ENCODE measurements at regions not wholly inside any gene's neighbourhood (a gene's known extent, or its start where the extent isn't known, plus 50 kb on each side); places are given as distances from the start of the nearest gene placed in this dataset.

DNA sequence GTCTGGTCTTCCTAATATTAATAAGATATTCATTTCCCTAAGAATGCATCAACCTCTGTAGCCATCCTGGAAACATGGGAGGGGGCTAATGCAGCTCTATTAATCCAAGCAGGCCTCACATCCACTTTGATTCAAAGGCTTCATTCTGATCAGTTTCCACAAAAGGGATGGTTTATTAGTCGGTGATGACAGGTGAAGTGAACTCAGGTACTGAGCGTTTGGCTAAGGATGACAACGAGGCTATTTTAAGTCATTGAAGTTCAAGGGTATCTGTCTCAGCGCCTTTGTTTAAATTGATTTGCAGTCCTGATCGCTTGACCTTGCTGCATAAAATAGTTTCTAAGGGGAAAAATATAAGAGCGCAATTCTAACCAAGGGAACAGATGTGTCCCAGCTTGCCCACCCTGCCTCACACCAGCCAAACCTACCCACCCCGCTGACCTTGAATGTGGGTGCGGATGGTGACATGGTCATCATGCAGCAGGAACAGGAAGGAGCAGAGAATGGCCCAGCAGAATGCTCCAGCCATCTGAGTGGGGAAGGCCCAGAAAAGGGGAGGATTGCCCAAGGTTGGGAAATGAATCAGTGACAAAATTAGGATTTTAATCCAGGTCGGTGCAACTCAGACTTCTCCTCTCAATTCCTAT, 70.5 kb upstream of the ZNF618 start:
- Histone ChIP-seq H3K27ac (ENCODE audit: low read length) (no peak overlapping the region), H3K4me1 (ENCODE audit: control insufficient read depth, insufficient read depth, low read length) (peaks cover 8% of the 10 kb centered on the region), H3K4me3 (ENCODE audit: low read length in 2 of 2) (no peak overlapping the region), H3K9ac (ENCODE audit: low read length in 2 of 2) (no peak overlapping the region), H3K9me3 (ENCODE audit: control insufficient read depth in 2 of 2, low read length in 2 of 2) (no peaks in the 10 kb centered on the region), H3K36me3 (ENCODE audit: control insufficient read depth in 2 of 2, insufficient read depth in 2 of 2, low read length in 2 of 2) (no peaks in the 10 kb centered on the region), H3K27me3 (ENCODE audit: control insufficient read depth in 1 of 2, insufficient read depth in 2 of 2, low read length in 2 of 2) (peaks cover 0 to 3% of the 10 kb centered on the region in 2 donors)

DNA sequence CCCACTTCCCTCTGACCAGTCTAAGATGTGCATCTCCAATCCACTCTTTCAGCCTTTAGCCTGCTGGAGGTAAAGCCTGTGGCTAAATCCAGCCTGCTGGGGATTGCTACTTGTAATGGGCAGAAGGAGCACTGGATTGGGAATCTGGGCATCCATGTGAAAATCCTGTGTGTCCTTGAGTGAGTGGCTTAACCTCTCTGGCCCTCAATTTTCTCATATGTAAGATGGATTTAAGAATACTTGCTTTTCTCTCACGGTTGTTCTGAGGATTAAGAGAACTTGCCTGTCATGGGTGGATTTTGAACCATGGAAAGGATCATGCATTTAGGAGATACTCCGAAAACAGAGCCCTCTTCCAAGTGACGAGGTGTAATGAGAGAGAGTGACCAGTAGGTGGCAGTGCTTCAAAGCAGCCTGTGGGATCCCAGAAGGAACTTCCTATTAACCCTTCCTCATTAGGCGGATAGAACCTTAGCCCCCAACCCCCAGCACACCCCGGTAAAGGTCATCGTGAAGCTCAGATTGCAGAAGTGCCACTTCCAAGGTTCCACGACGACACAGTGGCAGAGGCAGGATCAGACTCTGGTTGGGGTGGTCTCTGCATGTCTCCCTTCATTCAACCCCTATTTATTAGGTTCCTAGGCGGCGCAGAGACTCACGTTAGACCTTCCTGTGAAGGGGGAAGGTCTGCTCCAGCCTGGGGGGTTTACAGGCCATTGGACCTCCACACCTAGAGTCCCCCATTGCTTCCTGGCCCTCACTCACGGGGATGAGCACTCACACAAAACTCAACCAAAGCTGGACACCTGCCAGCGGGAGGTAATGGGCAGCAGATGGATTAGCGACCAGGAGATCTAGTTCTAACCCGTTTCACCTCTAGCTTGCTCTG, 68.7 kb upstream of the ZNF618 start:
- Histone ChIP-seq H3K4me3 (ENCODE audit: low read length in 2 of 2) (peak overlapping the region; percentile 18 to 63), H3K9ac (ENCODE audit: low read length in 2 of 2) (peak overlapping the region in 1 of 2 donors; percentile 13), H3K36me3 (ENCODE audit: control insufficient read depth in 2 of 2, insufficient read depth in 2 of 2, low read length in 2 of 2) (no peaks in the 10 kb centered on the region), H3K4me1 (ENCODE audit: control insufficient read depth, insufficient read depth, low read length) (peaks cover 8% of the 10 kb centered on the region), H3K27ac (ENCODE audit: low read length) (no peak overlapping the region), H3K9me3 (ENCODE audit: control insufficient read depth in 2 of 2, low read length in 2 of 2) (no peaks in the 10 kb centered on the region), H3K27me3 (ENCODE audit: control insufficient read depth in 1 of 2, insufficient read depth in 2 of 2, low read length in 2 of 2) (peaks cover 3% of the 10 kb centered on the region in 2 donors)

DNA sequence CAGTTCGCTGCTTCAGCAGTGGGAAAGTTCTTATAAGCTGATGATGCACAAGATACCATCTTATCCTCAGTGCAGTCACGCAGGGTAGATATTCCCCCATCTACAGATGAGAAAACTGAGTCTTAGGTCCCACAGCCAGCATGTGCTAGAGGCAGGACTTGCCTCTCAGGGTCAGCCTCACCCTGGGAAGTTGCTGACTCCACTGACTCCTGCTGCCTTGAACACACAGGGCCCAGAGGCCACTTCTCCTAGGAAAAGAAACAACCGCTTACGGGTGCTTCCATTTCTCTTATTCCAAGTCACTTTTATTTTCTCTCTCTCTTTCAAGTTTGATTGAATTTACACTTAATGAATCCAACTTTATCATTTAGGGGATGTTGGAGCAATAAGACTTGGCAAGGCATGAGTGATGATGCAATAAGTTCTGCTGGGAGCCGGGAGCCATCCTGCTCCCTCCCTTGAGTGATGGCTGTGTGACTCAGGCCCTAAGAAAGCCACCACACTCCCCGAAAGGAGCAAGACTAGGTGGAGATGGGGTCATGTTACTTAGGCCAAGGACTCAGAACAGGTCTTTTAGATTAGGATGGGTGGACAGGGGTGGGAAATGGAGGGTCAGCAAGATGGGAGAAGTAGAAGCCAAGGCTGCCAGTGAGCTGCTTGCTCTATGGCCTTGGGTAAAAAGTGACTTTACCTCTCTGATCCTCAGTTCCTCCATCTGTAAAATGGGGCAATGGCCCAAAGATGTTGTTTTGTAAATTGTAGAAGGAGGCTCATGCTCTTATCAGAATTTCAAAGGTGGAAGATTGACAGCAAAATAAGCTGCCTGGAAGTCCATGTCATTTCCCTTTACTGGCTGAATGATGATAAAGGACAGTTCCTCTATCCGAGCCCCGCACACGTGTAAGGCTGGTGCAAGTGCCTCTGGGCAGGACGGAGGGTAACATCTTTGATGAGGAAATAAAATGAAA, 67.4 kb upstream of the ZNF618 start:
- Histone ChIP-seq H3K27me3 (ENCODE audit: control insufficient read depth in 1 of 2, insufficient read depth in 2 of 2, low read length in 2 of 2) (peaks cover 3 to 4% of the 10 kb centered on the region in 2 donors), H3K9me3 (ENCODE audit: control insufficient read depth in 2 of 2, low read length in 2 of 2) (no peaks in the 10 kb centered on the region)

DNA sequence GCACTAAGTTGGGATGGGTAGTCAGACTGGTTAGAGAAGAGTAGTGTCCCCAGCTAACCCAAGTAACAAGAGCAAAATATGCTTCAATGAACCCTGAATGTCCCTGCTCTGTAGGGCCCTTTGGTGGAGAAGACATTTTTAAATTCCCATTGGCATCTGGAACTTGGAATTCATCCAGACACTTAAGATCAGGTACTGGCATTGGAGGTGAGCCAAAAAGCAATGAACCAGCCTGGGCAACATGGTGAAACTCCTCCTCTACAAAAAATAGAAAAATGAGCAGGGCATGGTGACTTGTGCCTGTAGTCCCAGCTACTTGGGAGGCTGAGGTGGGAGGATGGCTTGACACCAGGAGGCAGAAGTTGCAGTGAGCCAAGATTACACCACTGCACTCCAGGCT, 58.9 kb upstream of the ZNF618 start:
- Histone ChIP-seq H3K27ac (ENCODE audit: low read length) (no peak overlapping the region), H3K9me3 (ENCODE audit: control insufficient read depth in 2 of 2, low read length in 2 of 2) (no peaks in the 10 kb centered on the region), H3K4me1 (ENCODE audit: control insufficient read depth, insufficient read depth, low read length) (no peaks in the 10 kb centered on the region), H3K27me3 (ENCODE audit: control insufficient read depth in 1 of 2, insufficient read depth in 2 of 2, low read length in 2 of 2) (peaks cover 0 to 3% of the 10 kb centered on the region in 2 donors), H3K4me3 (ENCODE audit: low read length in 2 of 2) (no peak overlapping the region), H3K9ac (ENCODE audit: low read length in 2 of 2) (no peak overlapping the region), H3K36me3 (ENCODE audit: control insufficient read depth in 2 of 2, insufficient read depth in 2 of 2, low read length in 2 of 2) (no peaks in the 10 kb centered on the region)

More for the DNA sequence above, 67.4 kb upstream of the ZNF618 start:
- Histone ChIP-seq H3K9ac (ENCODE audit: low read length in 2 of 2) (no peak overlapping the region), H3K4me3 (ENCODE audit: low read length in 2 of 2) (no peak overlapping the region), H3K4me1 (ENCODE audit: control insufficient read depth, insufficient read depth, low read length) (peaks cover 8% of the 10 kb centered on the region), H3K36me3 (ENCODE audit: control insufficient read depth in 2 of 2, insufficient read depth in 2 of 2, low read length in 2 of 2) (no peaks in the 10 kb centered on the region), H3K27ac (ENCODE audit: low read length) (no peak overlapping the region)

DNA sequence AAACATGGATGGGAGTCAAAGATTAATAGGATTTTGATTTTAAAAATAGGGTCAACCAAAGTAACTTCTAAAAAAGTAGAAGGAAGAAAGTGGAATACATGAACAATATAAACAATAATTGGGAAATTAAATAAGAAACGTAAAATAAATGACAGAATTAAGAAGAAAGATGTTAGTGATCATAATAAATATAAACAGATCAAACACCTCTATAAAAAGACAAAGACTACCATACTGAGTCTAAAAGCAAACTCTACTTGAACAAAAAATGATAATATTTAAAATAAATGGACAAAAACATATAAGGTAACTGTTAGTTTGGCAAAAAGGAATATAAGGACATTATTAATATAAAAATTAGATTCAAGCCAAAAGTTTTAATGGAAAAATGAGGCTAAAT, 57.7 kb upstream of the ZNF618 start:
- Histone ChIP-seq H3K36me3 (ENCODE audit: control insufficient read depth in 2 of 2, insufficient read depth in 2 of 2, low read length in 2 of 2) (no peaks in the 10 kb centered on the region), H3K27ac (ENCODE audit: low read length) (no peak overlapping the region), H3K4me3 (ENCODE audit: low read length in 2 of 2) (no peak overlapping the region), H3K27me3 (ENCODE audit: control insufficient read depth in 1 of 2, insufficient read depth in 2 of 2, low read length in 2 of 2) (no peaks in the 10 kb centered on the region), H3K9ac (ENCODE audit: low read length in 2 of 2) (no peak overlapping the region), H3K4me1 (ENCODE audit: control insufficient read depth, insufficient read depth, low read length) (no peaks in the 10 kb centered on the region), H3K9me3 (ENCODE audit: control insufficient read depth in 2 of 2, low read length in 2 of 2) (no peaks in the 10 kb centered on the region)

DNA sequence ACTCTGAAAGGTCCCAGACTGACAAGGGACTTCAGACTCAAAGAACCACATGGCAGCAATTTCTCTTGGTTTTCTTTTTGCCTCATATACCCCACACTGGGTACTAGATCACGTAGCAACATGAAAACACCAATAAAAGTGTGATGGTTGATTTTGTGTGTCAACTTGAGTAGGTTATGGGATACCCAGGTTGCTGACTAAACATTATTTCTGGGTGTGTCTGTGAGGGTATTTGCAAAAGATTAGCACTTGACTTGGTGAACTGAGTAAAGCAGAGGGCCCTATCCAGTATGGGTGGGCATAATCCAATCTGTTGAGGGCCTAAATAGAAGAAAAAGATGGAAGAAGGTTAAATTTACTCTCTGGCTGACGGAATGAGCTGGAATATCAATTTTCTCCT, 53.8 kb upstream of the ZNF618 start:
- H3K4me1 ChIP-seq (ENCODE audit: control insufficient read depth, insufficient read depth, low read length): no peaks in the 10 kb centered on the region

DNA sequence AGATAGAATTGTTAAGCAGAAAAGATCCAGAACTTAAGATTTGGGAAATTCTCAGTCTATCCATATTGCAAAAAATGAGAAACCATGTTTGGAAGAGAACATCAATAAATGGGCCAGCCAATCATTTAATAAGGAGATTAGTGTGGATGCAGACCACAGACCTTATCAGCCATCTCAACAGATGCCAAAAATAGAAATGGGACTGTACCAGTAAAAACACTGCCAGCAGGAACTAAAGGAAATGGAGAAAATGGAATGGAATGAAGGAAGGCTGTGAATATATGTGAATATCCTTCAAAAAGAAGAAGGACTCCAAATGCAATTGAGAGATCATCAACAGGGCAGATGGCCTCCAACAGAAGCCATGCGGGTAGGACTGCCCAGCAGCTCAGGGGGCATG, 52.7 kb upstream of the ZNF618 start:
- Histone ChIP-seq H3K4me3 (ENCODE audit: low read length in 2 of 2) (no peak overlapping the region), H3K27me3 (ENCODE audit: control insufficient read depth in 1 of 2, insufficient read depth in 2 of 2, low read length in 2 of 2) (no peaks in the 10 kb centered on the region), H3K9me3 (ENCODE audit: control insufficient read depth in 2 of 2, low read length in 2 of 2) (peaks cover 0 to 3% of the 10 kb centered on the region in 2 donors), H3K27ac (ENCODE audit: low read length) (no peak overlapping the region), H3K4me1 (ENCODE audit: control insufficient read depth, insufficient read depth, low read length) (no peaks in the 10 kb centered on the region), H3K36me3 (ENCODE audit: control insufficient read depth in 2 of 2, insufficient read depth in 2 of 2, low read length in 2 of 2) (no peaks in the 10 kb centered on the region), H3K9ac (ENCODE audit: low read length in 2 of 2) (no peak overlapping the region)

More for the DNA sequence above, 53.8 kb upstream of the ZNF618 start:
- Histone ChIP-seq H3K27ac (ENCODE audit: low read length) (no peak overlapping the region), H3K9me3 (ENCODE audit: control insufficient read depth in 2 of 2, low read length in 2 of 2) (peaks cover 0 to 3% of the 10 kb centered on the region in 2 donors), H3K4me3 (ENCODE audit: low read length in 2 of 2) (no peak overlapping the region), H3K36me3 (ENCODE audit: control insufficient read depth in 2 of 2, insufficient read depth in 2 of 2, low read length in 2 of 2) (no peaks in the 10 kb centered on the region), H3K27me3 (ENCODE audit: control insufficient read depth in 1 of 2, insufficient read depth in 2 of 2, low read length in 2 of 2) (no peaks in the 10 kb centered on the region), H3K9ac (ENCODE audit: low read length in 2 of 2) (no peak overlapping the region)

All from stomach smooth muscle (tissue), 2 donors.